GM20000 (cell line): ENCODE measurements at regions not wholly inside any gene's neighbourhood (a gene's known extent, or its start where the extent isn't known, plus 50 kb on each side); places are given as distances from the start of the nearest gene placed in this dataset.

Experiments used
- DNase-seq: peaks from one replicate; pipeline ENCODE4 v3.0.0; 2012; ENCODE audit warnings: low spot score
- CTCF ChIP-seq: IDR thresholded peaks from 2 replicates; pipeline ENCODE4 v1.5.1; 2012; ENCODE audit warnings: mild to moderate bottlenecking, control low read depth; ENCODE audit errors: extremely low read depth, missing control alignments

- DNase-seq: no peak
- TF ChIP-seq CTCF: no peak
These were observed 213.8 kb downstream of the ARRDC4 start for GRCh38 chr15:98174286-98174685.

- DNase-seq: no peak
- TF ChIP-seq CTCF: no peak
These were observed 214.3 kb downstream of the ARRDC4 start for GRCh38 chr15:98174841-98175240.

GRCh38 chr15:98177966-98178592 lies 217.6 kb downstream of the ARRDC4 start:
- no peak for TF ChIP-seq CTCF
- peak; percentile 36 for DNase-seq

GRCh38 chr15:98178861-98179260 lies 218.4 kb downstream of the ARRDC4 start:
- DNase-seq: no peak
- TF ChIP-seq CTCF: no peak

- no peak for TF ChIP-seq CTCF
- DNase-seq: no peak
These were observed 227.0 kb downstream of the ARRDC4 start for GRCh38 chr15:98187549-98187948.

GRCh38 chr15:98190914-98191313 lies 230.4 kb downstream of the ARRDC4 start:
- no peak for TF ChIP-seq CTCF
- no peak for DNase-seq

GRCh38 chr15:98195796-98196195 lies 235.3 kb downstream of the ARRDC4 start:
- DNase-seq: no peak
- TF ChIP-seq CTCF: no peak
